ENCODE measurements at regions not wholly inside any gene's neighbourhood (a gene's known extent, or its start where the extent isn't known, plus 50 kb on each side); places are given as distances from the start of the nearest gene placed in this dataset.

DNA sequence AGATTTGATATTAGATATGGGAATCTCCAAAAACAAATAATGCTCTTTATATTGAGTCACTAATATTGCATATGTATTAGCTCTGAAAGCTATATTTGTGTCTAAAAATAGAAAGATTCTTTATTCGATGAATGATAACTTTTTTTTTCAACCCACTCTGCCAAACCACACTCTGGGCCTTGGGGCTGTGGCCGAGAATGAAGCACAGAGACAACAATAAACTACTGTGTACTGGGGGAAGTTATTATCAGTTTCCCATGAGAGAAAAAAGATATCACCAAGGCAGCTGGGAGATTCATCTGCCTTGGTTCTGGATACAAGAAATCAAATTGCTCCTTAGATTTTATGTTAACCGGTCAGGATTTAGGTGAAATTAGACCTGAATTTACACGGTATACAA lies 762.2 kb downstream of the SUCLG1 start:
- TF ChIP-seq, protein P1, sequence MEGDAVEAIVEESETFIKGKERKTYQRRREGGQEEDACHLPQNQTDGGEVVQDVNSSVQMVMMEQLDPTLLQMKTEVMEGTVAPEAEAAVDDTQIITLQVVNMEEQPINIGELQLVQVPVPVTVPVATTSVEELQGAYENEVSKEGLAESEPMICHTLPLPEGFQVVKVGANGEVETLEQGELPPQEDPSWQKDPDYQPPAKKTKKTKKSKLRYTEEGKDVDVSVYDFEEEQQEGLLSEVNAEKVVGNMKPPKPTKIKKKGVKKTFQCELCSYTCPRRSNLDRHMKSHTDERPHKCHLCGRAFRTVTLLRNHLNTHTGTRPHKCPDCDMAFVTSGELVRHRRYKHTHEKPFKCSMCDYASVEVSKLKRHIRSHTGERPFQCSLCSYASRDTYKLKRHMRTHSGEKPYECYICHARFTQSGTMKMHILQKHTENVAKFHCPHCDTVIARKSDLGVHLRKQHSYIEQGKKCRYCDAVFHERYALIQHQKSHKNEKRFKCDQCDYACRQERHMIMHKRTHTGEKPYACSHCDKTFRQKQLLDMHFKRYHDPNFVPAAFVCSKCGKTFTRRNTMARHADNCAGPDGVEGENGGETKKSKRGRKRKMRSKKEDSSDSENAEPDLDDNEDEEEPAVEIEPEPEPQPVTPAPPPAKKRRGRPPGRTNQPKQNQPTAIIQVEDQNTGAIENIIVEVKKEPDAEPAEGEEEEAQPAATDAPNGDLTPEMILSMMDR (IDR thresholded peaks at IDR 0.05; ENCODE audit: low read depth, low read length) = no peak
- no peak overlapping the region for H3K4me3 ChIP-seq (ENCODE audit: low read depth, low read length)

DNA sequence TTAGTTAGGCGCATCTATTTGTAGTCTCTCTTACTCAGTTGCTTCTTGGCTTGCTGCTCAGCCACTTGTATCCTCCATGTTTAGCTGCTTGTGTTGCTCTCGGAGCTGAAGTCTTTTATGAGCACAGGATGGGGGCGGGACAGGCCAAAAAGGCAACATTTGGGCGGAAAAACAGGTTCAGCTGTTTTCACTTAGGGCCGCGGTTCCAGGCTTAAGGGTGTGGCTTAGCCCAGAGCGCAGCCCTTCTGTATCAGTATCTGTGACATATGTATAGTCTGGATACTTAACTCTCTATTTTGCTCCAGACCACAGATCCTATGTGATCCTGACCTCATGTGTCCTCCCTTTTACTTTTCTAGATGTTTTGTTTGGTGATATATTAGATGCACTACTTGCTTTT lies 763.5 kb downstream of the SUCLG1 start:
- TF ChIP-seq, protein P1 (IDR thresholded peaks at IDR 0.05; ENCODE audit: low read depth, low read length) = no peak
- H3K4me3 ChIP-seq (ENCODE audit: low read depth, low read length) = no peak overlapping the region

- H3K4me3 ChIP-seq (ENCODE audit: low read depth, low read length) = no peak overlapping the region
- TF ChIP-seq, protein P1 (IDR thresholded peaks at IDR 0.05; ENCODE audit: low read depth, low read length) = no peak
Observed at GRCh38 chr2:83695037-83695436, 764.0 kb downstream of the SUCLG1 start.

DNA sequence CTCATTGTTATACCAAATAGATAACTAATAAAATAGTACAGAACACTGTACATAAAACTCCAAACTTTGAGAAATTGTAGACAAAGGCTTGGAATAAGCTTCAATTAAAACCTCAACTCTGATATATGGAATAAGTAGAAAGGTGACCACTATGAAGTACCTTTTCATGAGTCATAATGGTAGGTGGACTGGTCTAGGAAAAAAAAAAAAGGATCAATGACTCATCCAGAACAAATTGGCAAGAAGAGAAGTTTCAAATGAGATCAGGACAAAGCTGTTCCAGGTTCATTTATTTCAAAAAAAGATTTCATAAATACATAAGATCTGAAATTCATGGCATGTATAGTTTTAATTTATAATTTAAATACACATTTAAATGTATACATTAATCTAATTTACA lies 769.7 kb downstream of the SUCLG1 start:
- H3K4me3 ChIP-seq (ENCODE audit: low read depth, low read length) = no peak overlapping the region
- TF ChIP-seq, protein P1 (IDR thresholded peaks at IDR 0.05; ENCODE audit: low read depth, low read length) = no peak

GRCh38 chr2:83686863-83687262 lies 772.2 kb downstream of the SUCLG1 start:
- H3K4me3 ChIP-seq (ENCODE audit: low read depth, low read length) = no peak overlapping the region
- TF ChIP-seq, protein P1 (IDR thresholded peaks at IDR 0.05; ENCODE audit: low read depth, low read length) = no peak

GRCh38 chr2:83674050-83674449 lies 785.0 kb downstream of the SUCLG1 start:
- TF ChIP-seq, protein P1 (IDR thresholded peaks at IDR 0.05; ENCODE audit: low read depth, low read length) = no peak
- H3K4me3 ChIP-seq (ENCODE audit: low read depth, low read length) = no peak overlapping the region

- H3K4me3 ChIP-seq (ENCODE audit: low read depth, low read length) = no peak overlapping the region
- TF ChIP-seq, protein P1 (IDR thresholded peaks at IDR 0.05; ENCODE audit: low read depth, low read length) = no peak
Observed at GRCh38 chr2:83665894-83666293, 793.2 kb downstream of the SUCLG1 start.
